HEK293T (cell line): ENCODE measurements at regions not wholly inside any gene's neighbourhood (a gene's known extent, or its start where the extent isn't known, plus 50 kb on each side); places are given as distances from the start of the nearest gene placed in this dataset.

Experiments
- ARNT ChIP-seq: fragments of 450-650 bp; IDR thresholded peaks from 2 replicates; pipeline ENCODE4 v1.6.1; 2017; ENCODE audit warnings: mild to moderate bottlenecking
- FOXK2 ChIP-seq: fragments of 450-650 bp; IDR thresholded peaks from 2 replicates; pipeline ENCODE4 v1.6.1; 2016; ENCODE audit warnings: mild to moderate bottlenecking
- NFRKB ChIP-seq: fragments of 450-650 bp; IDR thresholded peaks from 2 replicates; pipeline ENCODE4 v1.6.1; 2016; ENCODE audit warnings: mild to moderate bottlenecking, moderate library complexity
- SP1 ChIP-seq: fragments of 450-650 bp; IDR thresholded peaks from 2 replicates; pipeline ENCODE4 v1.6.1; 2017
- TARDBP ChIP-seq: fragments of 450-650 bp; IDR thresholded peaks from 2 replicates; pipeline ENCODE4 v1.6.1; 2016
- TF ChIP-seq, protein P1 (sequence below): fragments of 450-650 bp; IDR thresholded peaks from 2 replicates; pipeline ENCODE4 v1.6.1; 2016

DNA sequence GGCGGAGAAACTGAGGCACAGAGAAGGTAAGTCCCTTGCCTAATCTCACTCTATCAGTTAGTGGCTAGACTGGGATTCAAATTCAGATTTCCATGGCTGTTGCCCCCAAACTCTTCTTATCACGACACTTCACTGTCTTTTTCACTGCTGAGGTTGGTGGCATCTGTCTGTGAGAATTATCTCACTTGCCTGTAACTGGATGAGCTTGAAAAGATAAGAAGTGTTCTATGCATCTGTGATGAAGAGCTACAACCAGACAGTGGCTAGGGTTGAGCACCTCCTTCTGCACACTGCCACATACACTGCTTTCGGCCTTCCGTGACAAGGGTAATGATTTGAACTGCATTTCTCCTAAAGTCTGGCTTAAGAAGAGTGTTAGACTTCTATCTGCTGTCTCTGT lies 107.9 kb upstream of the TEX13D start:
- TF ChIP-seq TARDBP (no peak), SP1 (no peak), ARNT (no peak), NFRKB (no peak), FOXK2 (no peak)
- TF ChIP-seq, protein P1, sequence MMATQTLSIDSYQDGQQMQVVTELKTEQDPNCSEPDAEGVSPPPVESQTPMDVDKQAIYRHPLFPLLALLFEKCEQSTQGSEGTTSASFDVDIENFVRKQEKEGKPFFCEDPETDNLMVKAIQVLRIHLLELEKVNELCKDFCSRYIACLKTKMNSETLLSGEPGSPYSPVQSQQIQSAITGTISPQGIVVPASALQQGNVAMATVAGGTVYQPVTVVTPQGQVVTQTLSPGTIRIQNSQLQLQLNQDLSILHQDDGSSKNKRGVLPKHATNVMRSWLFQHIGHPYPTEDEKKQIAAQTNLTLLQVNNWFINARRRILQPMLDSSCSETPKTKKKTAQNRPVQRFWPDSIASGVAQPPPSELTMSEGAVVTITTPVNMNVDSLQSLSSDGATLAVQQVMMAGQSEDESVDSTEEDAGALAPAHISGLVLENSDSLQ = no peak
